ENCODE measurements at regions not wholly inside any gene's neighbourhood (a gene's known extent, or its start where the extent isn't known, plus 50 kb on each side); places are given as distances from the start of the nearest gene placed in this dataset.
"Not testable (repeated sequence)": the region's sequence is repeated elsewhere in the genome, so short reads cannot be mapped to it uniquely, and the experiment has no call there.

GRCh38 chr14:71415404-71415690 is 508.1 kb downstream of the PCNX1 start:
- no peak for DNase-seq (ENCODE audit: extremely low read depth, low read depth)

GRCh38 chr14:71416392-71416791 is 509.1 kb downstream of the PCNX1 start:
- no peak for DNase-seq (ENCODE audit: extremely low read depth, low read depth)

GRCh38 chr14:71418532-71419245 is 511.4 kb downstream of the PCNX1 start:
- DNase-seq (ENCODE audit: extremely low read depth, low read depth): no peak

- no peak for DNase-seq (ENCODE audit: extremely low read depth, low read depth)
Observed at GRCh38 chr14:71423481-71423880, 508.7 kb upstream of the RGS6 start.

GRCh38 chr14:71424941-71425340 is 507.3 kb upstream of the RGS6 start:
- DNase-seq (ENCODE audit: extremely low read depth, low read depth): no peak

GRCh38 chr14:71426001-71426400 is 506.2 kb upstream of the RGS6 start:
- no peak for DNase-seq (ENCODE audit: extremely low read depth, low read depth)

GRCh38 chr14:71429902-71430301 is 502.3 kb upstream of the RGS6 start:
- DNase-seq (ENCODE audit: extremely low read depth, low read depth): no peak

- no peak for DNase-seq (ENCODE audit: extremely low read depth, low read depth)
Observed at GRCh38 chr14:71430321-71430677, 501.9 kb upstream of the RGS6 start.

GRCh38 chr14:71430678-71431376 is 501.4 kb upstream of the RGS6 start:
- DNase-seq (ENCODE audit: extremely low read depth, low read depth): no peak

- DNase-seq (ENCODE audit: extremely low read depth, low read depth): no peak
Observed at GRCh38 chr14:71432334-71433110, 499.7 kb upstream of the RGS6 start.

- no peak for DNase-seq (ENCODE audit: extremely low read depth, low read depth)
Observed at GRCh38 chr14:71433303-71433702, 498.9 kb upstream of the RGS6 start.

GRCh38 chr14:71435641-71436040 is 496.6 kb upstream of the RGS6 start:
- DNase-seq (ENCODE audit: extremely low read depth, low read depth): not testable (repeated sequence)

- no peak for DNase-seq (ENCODE audit: extremely low read depth, low read depth)
Observed at GRCh38 chr14:71437870-71438269, 494.4 kb upstream of the RGS6 start.

- no peak for DNase-seq (ENCODE audit: extremely low read depth, low read depth)
Observed at GRCh38 chr14:71438684-71439083, 493.5 kb upstream of the RGS6 start.

GRCh38 chr14:71441126-71441525 is 491.1 kb upstream of the RGS6 start:
- no peak for DNase-seq (ENCODE audit: extremely low read depth, low read depth)

- no peak for DNase-seq (ENCODE audit: extremely low read depth, low read depth)
Observed at GRCh38 chr14:71444030-71444822, 488.0 kb upstream of the RGS6 start.

- no peak for DNase-seq (ENCODE audit: extremely low read depth, low read depth)
Observed at GRCh38 chr14:71448431-71449315, 483.6 kb upstream of the RGS6 start.

GRCh38 chr14:71449316-71450055 is 482.7 kb upstream of the RGS6 start:
- no peak for DNase-seq (ENCODE audit: extremely low read depth, low read depth)

- no peak for DNase-seq (ENCODE audit: extremely low read depth, low read depth)
Observed at GRCh38 chr14:71451501-71451900, 480.7 kb upstream of the RGS6 start.

All from NCI-H460 (cell line).